ENCODE measurements at regions not wholly inside any gene's neighbourhood (a gene's known extent, or its start where the extent isn't known, plus 50 kb on each side); places are given as distances from the start of the nearest gene placed in this dataset.

GRCh38 chr19:32032561-32032960 lies 312.8 kb upstream of the ZNF507 start:
- H3K4me3 ChIP-seq: no peak overlapping the region
- H3K27ac ChIP-seq: no peak overlapping the region
- 55 to 59% methylated on average over 4 of the region's 4 CpGs for WGBS, 2 donors (ENCODE audit: low coverage in 1 of 2)
- intact Hi-C loops (cut with DNase I; ENCODE audit: low total_unique reads): no loop called here
- H3K9me3 ChIP-seq: no peaks in the 10 kb centered on the region
- H3K27me3 ChIP-seq: no peaks in the 10 kb centered on the region
- DNase-seq: no peak
- H3K36me3 ChIP-seq: no peaks in the 10 kb centered on the region
- TF ChIP-seq CTCF (IDR thresholded peaks at IDR 0.05): no peak
- TF ChIP-seq EP300 (IDR thresholded peaks at IDR 0.05; ENCODE audit: low read depth): no peak
- TF ChIP-seq POLR2AphosphoS5 (IDR thresholded peaks at IDR 0.05): no peak
- no peaks in the 10 kb centered on the region for H3K4me1 ChIP-seq
- in situ Hi-C loops (cut with MboI; ENCODE audit: low pct_ligation_motif_present in 1 of 4, low pct_unique_long_range_greater_than_20kb in 1 of 4, low sequenced_read_pairs in 3 of 4): loop anchor here in 1 of 4 donors (25.0 kb wide), 2 partner anchors 345 to 1345 kb away; no protein-coding TSS in a partner anchor

- no peaks in the 10 kb centered on the region for H3K36me3 ChIP-seq
- no peak for TF ChIP-seq CTCF (IDR thresholded peaks at IDR 0.05)
- TF ChIP-seq POLR2AphosphoS5 (IDR thresholded peaks at IDR 0.05): no peak
- no peak for TF ChIP-seq EP300 (IDR thresholded peaks at IDR 0.05; ENCODE audit: low read depth)
- no peak overlapping the region for H3K4me3 ChIP-seq
- DNase-seq: no peak
- intact Hi-C loops (cut with DNase I; ENCODE audit: low total_unique reads): no loop called here
- no peaks in the 10 kb centered on the region for H3K4me1 ChIP-seq
- in situ Hi-C loops (cut with MboI; ENCODE audit: low pct_ligation_motif_present in 1 of 4, low pct_unique_long_range_greater_than_20kb in 1 of 4, low sequenced_read_pairs in 3 of 4): loop anchor here in 1 of 4 donors (25.0 kb wide), 2 partner anchors 348 to 1348 kb away; no protein-coding TSS in a partner anchor
- WGBS, 2 donors (ENCODE audit: low coverage in 1 of 2): 74 to 90% methylated on average over 3 of the region's 3 CpGs
- no peaks in the 10 kb centered on the region for H3K9me3 ChIP-seq
- H3K27ac ChIP-seq: no peak overlapping the region
- H3K27me3 ChIP-seq: peaks cover 4% of the 10 kb centered on the region
These were observed 309.8 kb upstream of the ZNF507 start for GRCh38 chr19:32035626-32036025.

GRCh38 chr19:32038021-32038920 lies 307.1 kb upstream of the ZNF507 start:
- no peak for DNase-seq
- TF ChIP-seq CTCF (IDR thresholded peaks at IDR 0.05): no peak
- peak in 2 of 3 donors; percentile 7 to 56 for TF ChIP-seq POLR2AphosphoS5 (IDR thresholded peaks at IDR 0.05)
- Histone ChIP-seq H3K4me1 (peaks cover 0 to 5% (median 0%) of the 10 kb centered on the region in 4 donors), H3K27ac (peak overlapping the region in 3 of 4 donors; percentile 21 to 64 (median 26)), H3K27me3 (peaks cover 16% of the 10 kb centered on the region), H3K9me3 (no peaks in the 10 kb centered on the region), H3K36me3 (no peaks in the 10 kb centered on the region), H3K4me3 (no peak overlapping the region)
- 44 to 51% methylated on average over 12 to 13 of the region's 13 CpGs for WGBS, 2 donors (ENCODE audit: low coverage in 1 of 2)
- in situ Hi-C loops (cut with MboI; ENCODE audit: low pct_ligation_motif_present in 1 of 4, low pct_unique_long_range_greater_than_20kb in 1 of 4, low sequenced_read_pairs in 3 of 4): loop anchor here in 1 of 4 donors (25.0 kb wide), 2 partner anchors 351 to 1351 kb away; no protein-coding TSS in a partner anchor
- intact Hi-C loops (cut with DNase I; ENCODE audit: low total_unique reads): no loop called here

GRCh38 chr19:32038961-32039360 lies 306.4 kb upstream of the ZNF507 start:
- TF ChIP-seq POLR2AphosphoS5 (IDR thresholded peaks at IDR 0.05): no peak
- TF ChIP-seq CTCF (IDR thresholded peaks at IDR 0.05): no peak
- TF ChIP-seq EP300 (IDR thresholded peaks at IDR 0.05; ENCODE audit: low read depth): no peak
- H3K9me3 ChIP-seq: no peaks in the 10 kb centered on the region
- DNase-seq: no peak
- 57% methylated on average over 6 of the region's 6 CpGs for WGBS, 2 donors (ENCODE audit: low coverage in 1 of 2)
- H3K27me3 ChIP-seq: peaks cover 20% of the 10 kb centered on the region
- H3K27ac ChIP-seq: peak overlapping the region in 2 of 4 donors; percentile 26 to 50
- H3K36me3 ChIP-seq: no peaks in the 10 kb centered on the region
- no peak overlapping the region for H3K4me3 ChIP-seq
- intact Hi-C loops (cut with DNase I; ENCODE audit: low total_unique reads): no loop called here
- in situ Hi-C loops (cut with MboI; ENCODE audit: low pct_ligation_motif_present in 1 of 4, low pct_unique_long_range_greater_than_20kb in 1 of 4, low sequenced_read_pairs in 3 of 4): loop anchor here in 1 of 4 donors (25.0 kb wide), 2 partner anchors 352 to 1352 kb away; no protein-coding TSS in a partner anchor
- H3K4me1 ChIP-seq: peaks cover 0 to 5% (median 0%) of the 10 kb centered on the region in 4 donors

Data from transverse colon (tissue), 4 donors.